GM06990 (cell line): ENCODE measurements at regions not wholly inside any gene's neighbourhood (a gene's known extent, or its start where the extent isn't known, plus 50 kb on each side); places are given as distances from the start of the nearest gene placed in this dataset.

ENCODE experiments used
- DNase-seq: peaks from one replicate; pipeline ENCODE4 v3.0.0-alpha.2; 2011; ENCODE audit not compliant: insufficient read length; ENCODE audit errors: extremely low read depth
- H3K27me3 ChIP-seq: replicated peaks from 2 replicates; pipeline ENCODE4 v1.6.0; 2011; ENCODE audit warnings: low read length; ENCODE audit not compliant: control insufficient read depth, insufficient read depth
- H3K36me3 ChIP-seq: 2 replicates; pipeline ENCODE4 v1.5.1; 2011; ENCODE audit warnings: low read length; ENCODE audit not compliant: control insufficient read depth, insufficient read depth
- H3K4me3 ChIP-seq: replicated peaks from 2 replicates; pipeline ENCODE4 v1.5.1; 2011; ENCODE audit warnings: low read depth, mild to moderate bottlenecking, control low read depth, low read length
- TF ChIP-seq, protein P1 (sequence below): IDR thresholded peaks from 2 replicates; pipeline ENCODE4 v1.5.1; 2011; ENCODE audit warnings: low read length, control low read depth, mild to moderate bottlenecking, inconsistent platforms; ENCODE audit not compliant: insufficient read depth, poor library complexity, severe bottlenecking

DNA sequence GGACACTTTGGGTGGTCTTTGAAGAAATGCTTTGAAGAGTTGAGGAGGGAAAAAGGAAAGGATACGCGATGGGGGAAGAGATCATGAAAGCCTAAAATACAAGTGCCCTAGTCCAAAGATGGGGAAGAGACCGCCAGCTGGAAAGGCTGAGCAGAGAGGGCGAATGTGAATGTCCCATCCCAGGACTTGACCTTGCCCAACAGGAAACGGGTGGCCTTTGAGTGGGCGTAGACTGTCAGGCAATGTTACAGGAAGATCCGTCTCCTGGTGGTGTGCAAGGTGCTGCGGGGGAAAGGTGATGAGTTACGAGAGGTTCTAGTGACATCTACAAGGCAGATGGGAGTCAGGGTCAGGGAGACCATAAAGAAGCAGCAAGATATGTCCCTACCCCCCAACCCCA is 55.0 kb upstream of the TBXT start:
- TF ChIP-seq, protein P1, sequence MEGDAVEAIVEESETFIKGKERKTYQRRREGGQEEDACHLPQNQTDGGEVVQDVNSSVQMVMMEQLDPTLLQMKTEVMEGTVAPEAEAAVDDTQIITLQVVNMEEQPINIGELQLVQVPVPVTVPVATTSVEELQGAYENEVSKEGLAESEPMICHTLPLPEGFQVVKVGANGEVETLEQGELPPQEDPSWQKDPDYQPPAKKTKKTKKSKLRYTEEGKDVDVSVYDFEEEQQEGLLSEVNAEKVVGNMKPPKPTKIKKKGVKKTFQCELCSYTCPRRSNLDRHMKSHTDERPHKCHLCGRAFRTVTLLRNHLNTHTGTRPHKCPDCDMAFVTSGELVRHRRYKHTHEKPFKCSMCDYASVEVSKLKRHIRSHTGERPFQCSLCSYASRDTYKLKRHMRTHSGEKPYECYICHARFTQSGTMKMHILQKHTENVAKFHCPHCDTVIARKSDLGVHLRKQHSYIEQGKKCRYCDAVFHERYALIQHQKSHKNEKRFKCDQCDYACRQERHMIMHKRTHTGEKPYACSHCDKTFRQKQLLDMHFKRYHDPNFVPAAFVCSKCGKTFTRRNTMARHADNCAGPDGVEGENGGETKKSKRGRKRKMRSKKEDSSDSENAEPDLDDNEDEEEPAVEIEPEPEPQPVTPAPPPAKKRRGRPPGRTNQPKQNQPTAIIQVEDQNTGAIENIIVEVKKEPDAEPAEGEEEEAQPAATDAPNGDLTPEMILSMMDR, result no peak
- no peaks in the 10 kb centered on the region for H3K27me3 ChIP-seq
- H3K36me3 ChIP-seq, result no peaks in the 10 kb centered on the region
- no peak for DNase-seq
- H3K4me3 ChIP-seq, result no peak overlapping the region

DNA sequence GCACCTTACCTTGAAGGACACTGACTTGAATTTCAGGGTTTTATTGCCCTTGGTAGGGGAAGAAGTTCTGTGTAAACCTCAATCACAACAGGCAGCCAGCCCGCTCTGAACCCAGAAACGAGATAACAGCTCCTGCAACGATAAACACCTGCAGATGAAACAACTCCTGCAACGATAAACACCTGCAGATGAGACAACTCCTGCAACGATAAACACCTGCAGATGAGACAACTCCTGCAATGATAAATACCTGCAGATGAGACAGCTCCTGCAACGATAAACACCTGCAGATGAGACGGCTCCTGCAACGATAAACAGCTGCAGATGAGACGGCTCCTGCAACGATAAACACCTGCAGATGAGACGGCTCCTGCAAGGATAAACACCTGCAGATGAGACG is 54.0 kb upstream of the TBXT start:
- Histone ChIP-seq H3K4me3 (no peak overlapping the region), H3K27me3 (no peaks in the 10 kb centered on the region), H3K36me3 (no peaks in the 10 kb centered on the region)
- DNase-seq, result no peak
- TF ChIP-seq, protein P1, result no peak

DNA sequence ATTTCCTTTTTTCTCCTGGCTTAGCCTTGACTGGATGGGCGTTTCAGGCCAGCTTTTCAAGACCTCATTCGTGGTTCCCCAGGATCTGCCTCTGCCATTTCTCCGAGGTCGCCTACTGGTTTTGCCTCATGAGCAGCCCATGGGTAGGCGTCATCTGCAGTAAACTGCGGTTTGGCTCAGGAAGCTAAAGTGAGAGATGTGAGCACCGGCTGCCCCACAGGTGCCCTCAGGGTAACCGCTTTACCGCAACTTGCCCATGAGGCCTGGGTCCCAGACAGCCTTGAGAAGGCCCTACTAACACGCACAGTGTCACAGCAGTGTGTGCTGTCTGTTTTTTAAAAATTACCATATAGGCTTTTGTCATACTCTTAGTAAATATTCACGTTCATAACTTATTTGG is 53.4 kb upstream of the TBXT start:
- no peak overlapping the region for H3K4me3 ChIP-seq
- DNase-seq, result no peak
- TF ChIP-seq, protein P1, result no peak
- no peaks in the 10 kb centered on the region for H3K27me3 ChIP-seq
- H3K36me3 ChIP-seq, result no peaks in the 10 kb centered on the region
